HG02588 (cell line): ENCODE measurements at regions not wholly inside any gene's neighbourhood (a gene's known extent, or its start where the extent isn't known, plus 50 kb on each side); places are given as distances from the start of the nearest gene placed in this dataset.

ENCODE experiments used
- ATAC-seq: cut with Tn5 transposase; IDR thresholded peaks from one replicate; pipeline ENCODE4 v1.9.1; 2021; ENCODE audit warnings: mild to moderate bottlenecking, moderate library complexity; ENCODE audit not compliant: unreplicated experiment

- no peak for ATAC-seq
Measured at GRCh38 chr11:130789056-130789640, 127.1 kb downstream of the SNX19 start.

GRCh38 chr11:130790689-130791088 is 125.6 kb downstream of the SNX19 start:
- ATAC-seq: no peak

DNA sequence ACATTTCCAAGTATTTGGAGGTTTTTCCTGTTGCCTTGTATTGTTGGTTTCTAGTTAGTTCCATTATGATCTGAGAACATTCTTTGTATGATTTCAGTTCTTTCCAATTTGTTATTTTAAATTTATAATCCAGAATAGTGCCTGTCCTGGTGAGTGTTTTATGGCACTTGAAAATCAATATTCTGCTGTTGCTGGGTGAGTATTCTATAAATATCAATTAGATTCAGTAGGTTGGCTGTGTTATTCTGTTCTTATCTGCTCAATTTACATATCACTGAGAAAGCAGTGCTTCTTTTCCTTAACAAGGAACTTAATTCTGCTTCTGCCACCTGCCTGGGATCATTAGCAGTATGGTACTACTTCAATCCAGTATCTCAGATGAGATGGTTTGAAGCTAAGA is 123.5 kb downstream of the SNX19 start:
- no peak for ATAC-seq

GRCh38 chr11:130796828-130797227 is 119.5 kb downstream of the SNX19 start:
- no peak for ATAC-seq

GRCh38 chr11:130798280-130798679 is 118.0 kb downstream of the SNX19 start:
- ATAC-seq: no peak

GRCh38 chr11:130798801-130799200 is 117.5 kb downstream of the SNX19 start:
- ATAC-seq: no peak

- ATAC-seq: no peak
Measured at GRCh38 chr11:130801333-130802122, 114.8 kb downstream of the SNX19 start.

GRCh38 chr11:130802567-130802966 is 113.7 kb downstream of the SNX19 start:
- no peak for ATAC-seq

GRCh38 chr11:130804306-130805076 is 111.8 kb downstream of the SNX19 start:
- ATAC-seq: no peak

GRCh38 chr11:130806746-130807145 is 109.5 kb downstream of the SNX19 start:
- no peak for ATAC-seq

- no peak for ATAC-seq
Measured at GRCh38 chr11:130808541-130808940, 107.7 kb downstream of the SNX19 start.

GRCh38 chr11:130813196-130813595 is 103.1 kb downstream of the SNX19 start:
- ATAC-seq: no peak

DNA sequence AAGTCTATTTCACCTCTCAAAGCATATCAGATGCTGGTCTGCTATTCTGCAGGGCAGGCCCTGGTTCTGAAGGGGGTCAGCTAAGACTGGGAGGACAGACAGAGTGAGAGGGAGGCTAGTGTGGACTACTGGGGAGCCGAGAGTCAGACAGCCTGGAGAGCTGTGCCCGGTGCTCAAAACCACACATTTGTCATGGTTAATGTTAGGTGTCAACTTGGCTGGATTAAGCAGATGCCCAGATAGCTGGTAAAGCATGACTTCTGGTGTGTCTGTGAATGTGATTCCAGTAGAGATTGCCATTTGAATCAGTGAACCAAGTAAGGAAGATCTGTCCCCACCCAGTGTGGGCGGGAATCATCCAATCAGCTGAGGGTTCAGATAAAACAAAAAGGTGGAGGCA is 102.6 kb downstream of the SNX19 start:
- no peak for ATAC-seq

DNA sequence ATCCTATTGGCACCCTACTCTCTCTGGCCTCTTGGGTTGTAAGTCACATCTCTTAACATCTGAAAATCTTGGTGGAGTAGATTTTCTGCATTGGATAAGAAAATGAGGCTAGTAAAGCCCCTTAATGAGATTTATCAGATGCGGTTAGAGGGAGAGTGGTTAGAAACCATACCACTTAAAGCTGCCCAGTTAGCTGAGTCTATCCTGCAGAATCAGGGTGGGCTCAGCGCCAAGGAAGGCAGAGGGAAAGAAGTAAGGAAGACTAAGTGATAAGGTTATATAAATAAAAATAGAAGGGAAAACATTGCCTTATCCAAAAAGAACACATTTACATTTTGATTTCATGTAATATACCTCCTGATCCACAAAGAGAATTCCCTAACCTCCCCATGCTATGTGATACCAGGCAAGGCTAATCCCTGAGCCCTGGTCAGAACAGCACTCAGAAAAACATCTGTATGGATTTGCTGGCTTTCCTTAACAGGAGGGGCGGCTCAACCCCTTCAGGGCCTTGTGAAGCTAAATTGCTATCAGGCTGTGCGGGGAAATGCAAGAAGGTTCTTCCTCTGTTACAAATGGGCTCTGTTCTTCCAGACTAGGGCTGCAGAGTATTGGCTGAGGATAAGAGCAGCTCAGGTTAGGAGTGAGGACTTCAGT is 101.7 kb downstream of the SNX19 start:
- ATAC-seq: no peak

DNA sequence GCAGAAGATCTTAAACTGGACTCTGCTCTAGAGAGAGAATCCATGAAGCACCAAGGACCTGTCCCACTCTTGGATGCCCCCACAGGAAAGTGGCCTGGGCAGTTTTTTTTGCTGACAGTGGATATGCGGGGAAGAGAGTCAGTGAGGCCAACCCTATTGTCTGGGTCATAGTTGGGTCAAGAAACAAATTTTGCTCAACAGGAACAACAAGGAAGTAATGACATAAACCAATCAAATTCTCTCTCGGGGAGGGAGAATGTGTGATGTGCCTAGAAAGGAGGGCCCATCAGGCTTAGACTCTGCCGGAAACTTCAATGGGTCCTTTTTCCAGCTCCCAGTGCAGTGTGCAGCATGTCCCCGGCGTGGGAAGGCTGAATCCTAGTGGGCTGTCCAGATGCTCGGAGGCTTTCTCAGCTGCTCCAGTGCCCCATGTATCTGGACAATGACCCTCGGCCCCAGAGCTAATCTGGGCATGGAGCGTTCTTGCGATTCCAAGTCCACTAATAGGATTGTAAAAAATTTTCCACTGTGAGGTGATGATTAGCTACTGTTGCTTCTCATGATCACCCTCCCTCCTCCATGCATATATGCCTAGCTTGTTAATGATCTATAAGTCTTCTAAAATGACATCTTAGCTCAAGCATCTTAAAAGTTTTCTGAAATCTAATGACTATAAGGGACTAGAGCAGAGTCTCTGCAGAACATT is 101.0 kb downstream of the SNX19 start:
- no peak for ATAC-seq

DNA sequence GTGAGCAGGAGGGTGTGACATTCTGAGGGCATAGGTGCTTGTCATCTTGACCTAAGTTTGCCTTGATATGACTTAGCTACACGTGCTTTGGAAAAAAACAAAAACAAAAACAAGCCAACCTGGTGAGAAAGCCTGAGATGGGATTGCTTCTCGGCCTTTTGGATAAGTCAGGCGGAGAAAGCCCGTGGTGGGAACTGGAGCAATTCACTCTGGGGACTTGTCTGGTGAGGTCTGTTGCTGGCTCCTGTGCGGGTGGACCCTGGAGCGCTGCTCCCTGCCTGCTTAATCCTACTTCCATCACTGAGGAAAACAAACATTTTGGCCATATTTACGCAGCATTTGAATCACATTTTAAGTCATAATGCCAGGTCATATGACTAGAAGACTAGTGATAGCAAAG is 100.3 kb downstream of the SNX19 start:
- ATAC-seq: no peak

- ATAC-seq: no peak
Measured at GRCh38 chr11:130816546-130817329, 99.5 kb downstream of the SNX19 start.

GRCh38 chr11:130817330-130817944 is 98.8 kb downstream of the SNX19 start:
- no peak for ATAC-seq

DNA sequence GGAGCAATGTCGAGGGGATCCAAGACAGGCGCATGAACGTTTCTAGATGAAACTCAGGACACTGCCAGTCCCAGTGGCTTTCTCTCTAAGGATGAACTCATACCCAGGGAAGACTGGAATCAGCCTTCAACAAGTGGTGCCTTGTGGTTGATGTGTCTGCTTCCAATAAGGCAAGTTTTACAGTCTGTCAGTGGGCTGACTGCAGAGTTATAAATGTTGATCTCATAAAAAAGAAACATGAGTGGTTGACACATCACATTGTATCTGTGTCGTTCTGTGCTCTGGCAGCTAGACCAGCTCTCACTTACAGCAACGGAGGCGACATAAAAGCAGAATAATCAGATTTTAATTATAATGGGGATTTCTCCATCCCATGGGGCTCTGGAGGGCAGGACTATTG is 96.7 kb downstream of the SNX19 start:
- ATAC-seq: no peak
